Myocyte (in vitro differentiated cells): ENCODE measurements at regions not wholly inside any gene's neighbourhood (a gene's known extent, or its start where the extent isn't known, plus 50 kb on each side); places are given as distances from the start of the nearest gene placed in this dataset.

ENCODE experiments used
- DNase-seq: peaks from one replicate; pipeline ENCODE4 v3.0.0-alpha.2; 2012; ENCODE audit warnings: low read depth

DNA sequence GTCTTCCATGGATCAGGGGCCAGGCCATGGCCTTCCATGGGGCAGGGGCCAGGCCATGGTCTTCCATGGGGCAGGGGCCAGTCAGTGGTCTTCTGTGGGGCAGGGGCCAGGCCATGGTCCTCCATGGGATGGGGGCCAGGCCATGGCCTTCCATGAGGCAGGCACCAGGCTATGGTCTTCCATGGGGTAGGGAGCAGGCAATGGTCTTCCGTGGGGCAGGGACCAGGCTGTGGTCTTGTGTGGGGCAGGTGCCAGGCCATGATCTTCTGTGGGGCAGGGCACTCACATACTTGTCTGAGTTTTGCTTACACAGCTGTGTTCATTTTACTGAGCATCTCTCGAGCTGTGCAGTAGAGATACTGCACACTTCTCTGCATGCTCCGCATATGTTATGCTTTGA, 57.3 kb upstream of the THBS2 start:
- DNase-seq, result no peak
